Common myeloid progenitor, CD34-positive (primary cell): ENCODE measurements at regions not wholly inside any gene's neighbourhood (a gene's known extent, or its start where the extent isn't known, plus 50 kb on each side); places are given as distances from the start of the nearest gene placed in this dataset.

Source experiments
- CTCF ChIA-PET: fragments of 350-600 bp; sonication (Branson Sonifier 250); formaldehyde crosslinking; loops from one replicate; lab custom pipeline; 2021; ENCODE audit warnings: antibody characterized with exemption; lab: Charles Lee
- POLR2A ChIA-PET: fragments of 350-600 bp; sonication (Branson Sonifier 250); formaldehyde crosslinking; loops from one replicate; lab custom pipeline; 2021; ENCODE audit warnings: antibody characterized with exemption; lab: Charles Lee
- DNase-seq, 3 donors: peaks; one replicate each; pipeline versions ENCODE4 v3.0.0 to v3.0.0-alpha.2; 2013
- H3K27ac ChIP-seq, 2 experiments: 1 replicate in 1 of 2; 2 replicates in 1 of 2; pipeline ENCODE4 v1.7.0; 2013; ENCODE audit warnings: inconsistent platforms in 2 of 2, low read length in 2 of 2, mild to moderate bottlenecking in 2 of 2, low read depth in 1 of 2, moderate library complexity in 1 of 2; ENCODE audit not compliant: severe bottlenecking in 2 of 2, insufficient read depth in 1 of 2, poor library complexity in 1 of 2
- H3K27me3 ChIP-seq, 5 experiments: replicated peaks in 2 of 5; 1 replicate in 3 of 5; 2 replicates in 2 of 5; pipeline versions ENCODE4 v1.6.1 to v1.7.0; 2013; ENCODE audit warnings: low read length in 4 of 5, mild to moderate bottlenecking in 2 of 5, moderate library complexity in 2 of 5, inconsistent platforms in 1 of 5; ENCODE audit not compliant: insufficient read depth in 5 of 5, control insufficient read depth in 4 of 5
- H3K36me3 ChIP-seq, 4 experiments: 1 replicate in 2 of 4; 2 replicates in 2 of 4; pipeline versions ENCODE4 v1.6.1 to v1.7.0; 2013; ENCODE audit warnings: low read length in 3 of 4, control low read depth in 1 of 4, mild to moderate bottlenecking in 1 of 4; ENCODE audit not compliant: control insufficient read depth in 4 of 4, insufficient read depth in 4 of 4
- H3K4me1 ChIP-seq, 4 experiments: 1 replicate in 3 of 4; 2 replicates in 1 of 4; pipeline versions ENCODE4 v1.6.1 to v1.7.1; 2013; ENCODE audit warnings: low read length in 3 of 4, mild to moderate bottlenecking in 3 of 4, control low read depth in 1 of 4, inconsistent platforms in 1 of 4, moderate library complexity in 1 of 4; ENCODE audit not compliant: control insufficient read depth in 4 of 4, insufficient read depth in 4 of 4; ENCODE audit errors: control extremely low read depth in 1 of 4
- H3K4me3 ChIP-seq, 7 experiments: 1 replicate in 4 of 7; 2 replicates in 3 of 7; pipeline versions ENCODE4 v1.5.1 to v1.7.0; 2013; ENCODE audit warnings: mild to moderate bottlenecking in 7 of 7, low read length in 6 of 7, moderate library complexity in 6 of 7, inconsistent platforms in 2 of 7, low read depth in 2 of 7, control low read depth in 1 of 7; ENCODE audit not compliant: insufficient read depth in 4 of 7, control insufficient read depth in 1 of 7; ENCODE audit errors: extremely low read depth in 1 of 7
- H3K9me3 ChIP-seq, 5 experiments: 1 replicate in 4 of 5; 2 replicates in 1 of 5; pipeline versions ENCODE4 v1.6.1 to v1.7.1; 2013; ENCODE audit warnings: low read length in 4 of 5, mild to moderate bottlenecking in 2 of 5, inconsistent platforms in 1 of 5, low read depth in 1 of 5, moderate library complexity in 1 of 5; ENCODE audit not compliant: control insufficient read depth in 4 of 5, insufficient read depth in 2 of 5; ENCODE audit errors: control extremely low read depth in 1 of 5
- WGBS: methylation state at CpG from one replicate; pipeline ENCODE4 v1.1.5; 2013; ENCODE audit not compliant: insufficient coverage; 5-methylcytosine and 5-hydroxymethylcytosine counted together

- H3K4me1 ChIP-seq, result no peaks in the 10 kb centered on the region
- H3K9me3 ChIP-seq, result no peaks in the 10 kb centered on the region
- H3K27ac ChIP-seq, result no peak overlapping the region
- DNase-seq, result no peak
- CTCF ChIA-PET, result no interaction called here
- H3K27me3 ChIP-seq, result no peaks in the 10 kb centered on the region
- H3K36me3 ChIP-seq, result no peaks in the 10 kb centered on the region
- H3K4me3 ChIP-seq, result no peak overlapping the region
- POLR2A ChIA-PET, result no interaction called here
Measured at GRCh38 chr21:21605521-21605920, 607.3 kb downstream of the NCAM2 start.

GRCh38 chr21:21606041-21606440 is 607.8 kb downstream of the NCAM2 start:
- CTCF ChIA-PET, result no interaction called here
- Histone ChIP-seq H3K27me3 (no peaks in the 10 kb centered on the region), H3K9me3 (no peaks in the 10 kb centered on the region), H3K27ac (no peak overlapping the region), H3K36me3 (no peaks in the 10 kb centered on the region), H3K4me3 (no peak overlapping the region), H3K4me1 (no peaks in the 10 kb centered on the region)
- POLR2A ChIA-PET, result no interaction called here
- no peak for DNase-seq
- 86% methylated on average over 1 of the region's 2 CpGs for WGBS

DNA sequence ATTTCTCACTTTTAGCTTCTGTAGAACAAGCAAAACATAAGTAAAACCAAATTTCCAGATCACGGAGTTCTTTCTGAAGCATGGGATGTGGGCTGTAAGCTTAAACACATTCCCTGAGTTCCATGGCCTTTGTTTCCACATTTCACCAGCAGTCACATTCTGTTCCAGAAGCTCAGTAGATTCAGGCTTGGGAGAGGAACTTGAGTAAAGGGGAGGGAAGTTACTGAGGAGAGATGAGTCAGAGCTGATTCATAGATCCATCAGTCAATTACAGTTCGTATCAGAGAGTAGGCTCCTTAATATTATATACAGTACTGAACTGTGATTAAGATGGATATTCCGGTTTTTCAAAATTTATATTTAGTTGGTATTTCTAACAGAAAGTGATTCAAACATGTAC is 614.3 kb downstream of the NCAM2 start:
- ChIA-PET CTCF (no interaction called here), POLR2A (no interaction called here)
- Histone ChIP-seq H3K9me3 (no peaks in the 10 kb centered on the region), H3K27ac (no peak overlapping the region), H3K27me3 (no peaks in the 10 kb centered on the region), H3K4me3 (no peak overlapping the region), H3K36me3 (no peaks in the 10 kb centered on the region), H3K4me1 (no peaks in the 10 kb centered on the region)
- no peak for DNase-seq
- no CpG with 5 or more reads among the region's 3 CpGs for WGBS

DNA sequence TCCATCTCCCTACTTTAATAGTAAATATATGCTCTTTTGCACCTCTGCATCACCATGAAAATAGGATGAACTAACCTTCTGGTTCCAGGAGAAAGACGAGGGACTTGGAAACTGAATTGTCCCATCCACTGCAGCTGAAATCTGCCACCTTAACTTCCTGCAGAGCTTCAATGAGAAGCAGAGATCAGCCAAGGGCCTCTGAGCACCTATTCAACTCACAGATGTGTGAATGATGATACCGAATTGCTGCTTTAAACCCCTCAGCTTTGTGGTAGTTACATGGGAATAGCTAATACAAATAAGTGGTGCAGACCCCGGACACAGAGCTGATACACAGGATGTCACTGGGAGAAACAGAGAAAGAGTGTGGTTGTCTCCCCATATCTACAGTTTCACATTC is 616.8 kb downstream of the NCAM2 start:
- POLR2A ChIA-PET, result no interaction called here

GRCh38 chr21:21622460-21623234 is 624.4 kb downstream of the NCAM2 start:
- no peaks in the 10 kb centered on the region for H3K36me3 ChIP-seq
- 83% methylated on average over 1 of the region's 3 CpGs for WGBS
- H3K4me1 ChIP-seq, result no peaks in the 10 kb centered on the region
- no peak overlapping the region for H3K4me3 ChIP-seq
- no peaks in the 10 kb centered on the region for H3K27me3 ChIP-seq
- CTCF ChIA-PET, result no interaction called here
- POLR2A ChIA-PET, result no interaction called here
- no peak for DNase-seq
- H3K9me3 ChIP-seq, result peaks cover 0 to 3% (median 0%) of the 10 kb centered on the region in 5 experiments
- no peak overlapping the region for H3K27ac ChIP-seq

More for the DNA sequence above, 616.8 kb downstream of the NCAM2 start:
- H3K4me1 ChIP-seq, result no peaks in the 10 kb centered on the region
- 88% methylated on average over 1 of the region's 3 CpGs for WGBS
- peaks cover 0 to 1% (median 0%) of the 10 kb centered on the region in 5 experiments for H3K9me3 ChIP-seq
- CTCF ChIA-PET, result no interaction called here
- no peaks in the 10 kb centered on the region for H3K27me3 ChIP-seq
- H3K36me3 ChIP-seq, result no peaks in the 10 kb centered on the region
- DNase-seq, result no peak
- no peak overlapping the region for H3K27ac ChIP-seq
- no peak overlapping the region for H3K4me3 ChIP-seq

GRCh38 chr21:21624674-21625073 is 626.5 kb downstream of the NCAM2 start:
- no CpG with 5 or more reads among the region's 1 CpG for WGBS
- ChIA-PET CTCF (no interaction called here), POLR2A (no interaction called here)
- no peaks in the 10 kb centered on the region for H3K4me1 ChIP-seq
- H3K27ac ChIP-seq, result no peak overlapping the region
- H3K36me3 ChIP-seq, result no peaks in the 10 kb centered on the region
- H3K4me3 ChIP-seq, result no peak overlapping the region
- DNase-seq, result no peak
- H3K27me3 ChIP-seq, result no peaks in the 10 kb centered on the region
- peaks cover 0 to 1% (median 0%) of the 10 kb centered on the region in 5 experiments for H3K9me3 ChIP-seq

DNA sequence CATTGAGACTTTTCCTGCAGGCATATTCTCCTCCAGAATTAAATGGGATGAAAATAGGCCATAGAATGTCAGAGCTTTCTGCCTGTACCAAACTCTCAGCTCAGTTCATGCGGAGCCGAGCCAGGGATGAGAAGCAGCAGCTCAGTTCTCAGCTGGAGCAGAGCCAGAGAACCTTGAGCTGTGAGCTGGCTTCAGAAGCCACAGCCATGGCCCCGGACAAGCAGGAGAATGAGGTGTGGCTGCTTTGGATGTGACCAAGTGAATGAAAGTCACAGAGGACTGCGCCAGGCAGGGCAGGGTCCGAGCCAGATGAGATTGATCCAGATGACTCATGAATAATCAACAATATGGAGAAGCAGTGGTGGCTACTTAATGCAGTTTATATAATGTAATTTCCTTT is 633.8 kb downstream of the NCAM2 start:
- Histone ChIP-seq H3K36me3 (no peaks in the 10 kb centered on the region), H3K27me3 (no peaks in the 10 kb centered on the region), H3K4me1 (no peaks in the 10 kb centered on the region), H3K27ac (no peak overlapping the region), H3K4me3 (no peak overlapping the region), H3K9me3 (no peaks in the 10 kb centered on the region)
- WGBS, result 100% methylated on average over 5 of the region's 5 CpGs
- CTCF ChIA-PET, result no interaction called here
- DNase-seq, result no peak
- POLR2A ChIA-PET, result no interaction called here
